ENCODE measurements at regions not wholly inside any gene's neighbourhood (a gene's known extent, or its start where the extent isn't known, plus 50 kb on each side); places are given as distances from the start of the nearest gene placed in this dataset.

DNA sequence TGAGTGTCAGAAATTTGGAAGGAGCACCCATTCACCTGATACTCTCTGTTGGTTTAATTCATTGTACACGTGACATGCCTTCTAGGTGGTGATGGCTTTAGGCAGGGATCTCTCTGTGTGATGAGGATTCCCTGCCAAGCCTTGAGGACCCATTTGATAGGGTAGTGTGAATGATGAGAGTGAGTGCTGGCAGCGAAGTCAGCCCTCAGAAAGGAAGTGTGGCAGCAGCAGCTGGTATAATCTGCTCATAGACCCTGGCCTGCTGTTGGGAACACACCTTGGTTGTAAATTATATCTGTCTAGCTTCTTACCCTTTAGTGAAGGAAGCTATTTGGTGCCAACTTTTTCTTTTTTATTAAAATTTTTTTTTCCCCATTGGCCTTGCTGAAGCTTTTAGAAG, 164.5 kb downstream of the HAUS1 start:
- H3K27me3 Mint-ChIP-seq (ENCODE audit: low read depth): no peaks in the 10 kb centered on the region
- DNase-seq (ENCODE audit: low spot score): no peak
- ChIA-PET CTCF (interaction anchor here (1.3 to 1.6 kb wide), 2 partner anchors 12 to 95 kb away, joined by 4 to 7 read pairs; a partner anchor contains a TSS), POLR2A (no interaction called here)
- H3K4me1 Mint-ChIP-seq: peaks cover 44% of the 10 kb centered on the region
- 0 out of 2 replicates have a peak, but pooled peaks cover 4% of the 10 kb centered on the region for H3K36me3 Mint-ChIP-seq
- H3K9me3 Mint-ChIP-seq: no peaks in the 10 kb centered on the region
- no peak for ATAC-seq
- TF ChIP-seq ZNF396 (CRISPR knock-in tag; IDR thresholded peaks at IDR 0.05; ENCODE audit: borderline replicate concordance): no peak
- TF ChIP-seq, protein P1, sequence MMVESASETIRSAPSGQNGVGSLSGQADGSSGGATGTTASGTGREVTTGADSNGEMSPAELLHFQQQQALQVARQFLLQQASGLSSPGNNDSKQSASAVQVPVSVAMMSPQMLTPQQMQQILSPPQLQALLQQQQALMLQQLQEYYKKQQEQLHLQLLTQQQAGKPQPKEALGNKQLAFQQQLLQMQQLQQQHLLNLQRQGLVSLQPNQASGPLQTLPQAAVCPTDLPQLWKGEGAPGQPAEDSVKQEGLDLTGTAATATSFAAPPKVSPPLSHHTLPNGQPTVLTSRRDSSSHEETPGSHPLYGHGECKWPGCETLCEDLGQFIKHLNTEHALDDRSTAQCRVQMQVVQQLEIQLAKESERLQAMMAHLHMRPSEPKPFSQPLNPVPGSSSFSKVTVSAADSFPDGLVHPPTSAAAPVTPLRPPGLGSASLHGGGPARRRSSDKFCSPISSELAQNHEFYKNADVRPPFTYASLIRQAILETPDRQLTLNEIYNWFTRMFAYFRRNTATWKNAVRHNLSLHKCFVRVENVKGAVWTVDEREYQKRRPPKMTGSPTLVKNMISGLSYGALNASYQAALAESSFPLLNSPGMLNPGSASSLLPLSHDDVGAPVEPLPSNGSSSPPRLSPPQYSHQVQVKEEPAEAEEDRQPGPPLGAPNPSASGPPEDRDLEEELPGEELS (CRISPR knock-in tag; IDR thresholded peaks at IDR 0.05): no peak
- TF ChIP-seq, protein P2, sequence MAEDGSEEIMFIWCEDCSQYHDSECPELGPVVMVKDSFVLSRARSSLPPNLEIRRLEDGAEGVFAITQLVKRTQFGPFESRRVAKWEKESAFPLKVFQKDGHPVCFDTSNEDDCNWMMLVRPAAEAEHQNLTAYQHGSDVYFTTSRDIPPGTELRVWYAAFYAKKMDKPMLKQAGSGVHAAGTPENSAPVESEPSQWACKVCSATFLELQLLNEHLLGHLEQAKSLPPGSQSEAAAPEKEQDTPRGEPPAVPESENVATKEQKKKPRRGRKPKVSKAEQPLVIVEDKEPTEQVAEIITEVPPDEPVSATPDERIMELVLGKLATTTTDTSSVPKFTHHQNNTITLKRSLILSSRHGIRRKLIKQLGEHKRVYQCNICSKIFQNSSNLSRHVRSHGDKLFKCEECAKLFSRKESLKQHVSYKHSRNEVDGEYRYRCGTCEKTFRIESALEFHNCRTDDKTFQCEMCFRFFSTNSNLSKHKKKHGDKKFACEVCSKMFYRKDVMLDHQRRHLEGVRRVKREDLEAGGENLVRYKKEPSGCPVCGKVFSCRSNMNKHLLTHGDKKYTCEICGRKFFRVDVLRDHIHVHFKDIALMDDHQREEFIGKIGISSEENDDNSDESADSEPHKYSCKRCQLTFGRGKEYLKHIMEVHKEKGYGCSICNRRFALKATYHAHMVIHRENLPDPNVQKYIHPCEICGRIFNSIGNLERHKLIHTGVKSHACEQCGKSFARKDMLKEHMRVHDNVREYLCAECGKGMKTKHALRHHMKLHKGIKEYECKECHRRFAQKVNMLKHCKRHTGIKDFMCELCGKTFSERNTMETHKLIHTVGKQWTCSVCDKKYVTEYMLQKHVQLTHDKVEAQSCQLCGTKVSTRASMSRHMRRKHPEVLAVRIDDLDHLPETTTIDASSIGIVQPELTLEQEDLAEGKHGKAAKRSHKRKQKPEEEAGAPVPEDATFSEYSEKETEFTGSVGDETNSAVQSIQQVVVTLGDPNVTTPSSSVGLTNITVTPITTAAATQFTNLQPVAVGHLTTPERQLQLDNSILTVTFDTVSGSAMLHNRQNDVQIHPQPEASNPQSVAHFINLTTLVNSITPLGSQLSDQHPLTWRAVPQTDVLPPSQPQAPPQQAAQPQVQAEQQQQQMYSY (CRISPR knock-in tag; IDR thresholded peaks at IDR 0.05): no peak
- TF ChIP-seq, protein P3, sequence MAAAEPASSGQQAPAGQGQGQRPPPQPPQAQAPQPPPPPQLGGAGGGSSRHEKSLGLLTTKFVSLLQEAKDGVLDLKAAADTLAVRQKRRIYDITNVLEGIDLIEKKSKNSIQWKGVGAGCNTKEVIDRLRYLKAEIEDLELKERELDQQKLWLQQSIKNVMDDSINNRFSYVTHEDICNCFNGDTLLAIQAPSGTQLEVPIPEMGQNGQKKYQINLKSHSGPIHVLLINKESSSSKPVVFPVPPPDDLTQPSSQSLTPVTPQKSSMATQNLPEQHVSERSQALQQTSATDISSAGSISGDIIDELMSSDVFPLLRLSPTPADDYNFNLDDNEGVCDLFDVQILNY (CRISPR knock-in tag; IDR thresholded peaks at IDR 0.05): no peak
- TF ChIP-seq, protein P4, sequence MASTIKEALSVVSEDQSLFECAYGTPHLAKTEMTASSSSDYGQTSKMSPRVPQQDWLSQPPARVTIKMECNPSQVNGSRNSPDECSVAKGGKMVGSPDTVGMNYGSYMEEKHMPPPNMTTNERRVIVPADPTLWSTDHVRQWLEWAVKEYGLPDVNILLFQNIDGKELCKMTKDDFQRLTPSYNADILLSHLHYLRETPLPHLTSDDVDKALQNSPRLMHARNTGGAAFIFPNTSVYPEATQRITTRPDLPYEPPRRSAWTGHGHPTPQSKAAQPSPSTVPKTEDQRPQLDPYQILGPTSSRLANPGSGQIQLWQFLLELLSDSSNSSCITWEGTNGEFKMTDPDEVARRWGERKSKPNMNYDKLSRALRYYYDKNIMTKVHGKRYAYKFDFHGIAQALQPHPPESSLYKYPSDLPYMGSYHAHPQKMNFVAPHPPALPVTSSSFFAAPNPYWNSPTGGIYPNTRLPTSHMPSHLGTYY (CRISPR knock-in tag; IDR thresholded peaks at IDR 0.05): no peak
- no peak for TF ChIP-seq GRHL2 (CRISPR knock-in tag; IDR thresholded peaks at IDR 0.05; ENCODE audit: insufficient replicate concordance, severe bottlenecking)
- TF ChIP-seq, protein P5, sequence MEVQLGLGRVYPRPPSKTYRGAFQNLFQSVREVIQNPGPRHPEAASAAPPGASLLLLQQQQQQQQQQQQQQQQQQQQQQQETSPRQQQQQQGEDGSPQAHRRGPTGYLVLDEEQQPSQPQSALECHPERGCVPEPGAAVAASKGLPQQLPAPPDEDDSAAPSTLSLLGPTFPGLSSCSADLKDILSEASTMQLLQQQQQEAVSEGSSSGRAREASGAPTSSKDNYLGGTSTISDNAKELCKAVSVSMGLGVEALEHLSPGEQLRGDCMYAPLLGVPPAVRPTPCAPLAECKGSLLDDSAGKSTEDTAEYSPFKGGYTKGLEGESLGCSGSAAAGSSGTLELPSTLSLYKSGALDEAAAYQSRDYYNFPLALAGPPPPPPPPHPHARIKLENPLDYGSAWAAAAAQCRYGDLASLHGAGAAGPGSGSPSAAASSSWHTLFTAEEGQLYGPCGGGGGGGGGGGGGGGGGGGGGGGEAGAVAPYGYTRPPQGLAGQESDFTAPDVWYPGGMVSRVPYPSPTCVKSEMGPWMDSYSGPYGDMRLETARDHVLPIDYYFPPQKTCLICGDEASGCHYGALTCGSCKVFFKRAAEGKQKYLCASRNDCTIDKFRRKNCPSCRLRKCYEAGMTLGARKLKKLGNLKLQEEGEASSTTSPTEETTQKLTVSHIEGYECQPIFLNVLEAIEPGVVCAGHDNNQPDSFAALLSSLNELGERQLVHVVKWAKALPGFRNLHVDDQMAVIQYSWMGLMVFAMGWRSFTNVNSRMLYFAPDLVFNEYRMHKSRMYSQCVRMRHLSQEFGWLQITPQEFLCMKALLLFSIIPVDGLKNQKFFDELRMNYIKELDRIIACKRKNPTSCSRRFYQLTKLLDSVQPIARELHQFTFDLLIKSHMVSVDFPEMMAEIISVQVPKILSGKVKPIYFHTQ (CRISPR knock-in tag; IDR thresholded peaks at IDR 0.05): no peak
- no peak for TF ChIP-seq ZNF263 (CRISPR knock-in tag; IDR thresholded peaks at IDR 0.05; ENCODE audit: low read depth)
- TF ChIP-seq, protein P6, sequence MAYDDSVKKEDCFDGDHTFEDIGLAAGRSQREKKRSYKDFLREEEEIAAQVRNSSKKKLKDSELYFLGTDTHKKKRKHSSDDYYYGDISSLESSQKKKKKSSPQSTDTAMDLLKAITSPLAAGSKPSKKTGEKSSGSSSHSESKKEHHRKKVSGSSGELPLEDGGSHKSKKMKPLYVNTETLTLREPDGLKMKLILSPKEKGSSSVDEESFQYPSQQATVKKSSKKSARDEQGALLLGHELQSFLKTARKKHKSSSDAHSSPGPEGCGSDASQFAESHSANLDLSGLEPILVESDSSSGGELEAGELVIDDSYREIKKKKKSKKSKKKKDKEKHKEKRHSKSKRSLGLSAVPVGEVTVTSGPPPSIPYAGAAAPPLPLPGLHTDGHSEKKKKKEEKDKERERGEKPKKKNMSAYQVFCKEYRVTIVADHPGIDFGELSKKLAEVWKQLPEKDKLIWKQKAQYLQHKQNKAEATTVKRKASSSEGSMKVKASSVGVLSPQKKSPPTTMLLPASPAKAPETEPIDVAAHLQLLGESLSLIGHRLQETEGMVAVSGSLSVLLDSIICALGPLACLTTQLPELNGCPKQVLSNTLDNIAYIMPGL (CRISPR knock-in tag; IDR thresholded peaks at IDR 0.05): no peak
- no peak for TF ChIP-seq RORB (CRISPR knock-in tag; IDR thresholded peaks at IDR 0.05)
- TF ChIP-seq ZNF317 (CRISPR knock-in tag; IDR thresholded peaks at IDR 0.05; ENCODE audit: borderline replicate concordance, low read depth): no peak
- TF ChIP-seq, protein P7, sequence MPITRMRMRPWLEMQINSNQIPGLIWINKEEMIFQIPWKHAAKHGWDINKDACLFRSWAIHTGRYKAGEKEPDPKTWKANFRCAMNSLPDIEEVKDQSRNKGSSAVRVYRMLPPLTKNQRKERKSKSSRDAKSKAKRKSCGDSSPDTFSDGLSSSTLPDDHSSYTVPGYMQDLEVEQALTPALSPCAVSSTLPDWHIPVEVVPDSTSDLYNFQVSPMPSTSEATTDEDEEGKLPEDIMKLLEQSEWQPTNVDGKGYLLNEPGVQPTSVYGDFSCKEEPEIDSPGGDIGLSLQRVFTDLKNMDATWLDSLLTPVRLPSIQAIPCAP (CRISPR knock-in tag; IDR thresholded peaks at IDR 0.05): no peak
- TF ChIP-seq, protein P8, sequence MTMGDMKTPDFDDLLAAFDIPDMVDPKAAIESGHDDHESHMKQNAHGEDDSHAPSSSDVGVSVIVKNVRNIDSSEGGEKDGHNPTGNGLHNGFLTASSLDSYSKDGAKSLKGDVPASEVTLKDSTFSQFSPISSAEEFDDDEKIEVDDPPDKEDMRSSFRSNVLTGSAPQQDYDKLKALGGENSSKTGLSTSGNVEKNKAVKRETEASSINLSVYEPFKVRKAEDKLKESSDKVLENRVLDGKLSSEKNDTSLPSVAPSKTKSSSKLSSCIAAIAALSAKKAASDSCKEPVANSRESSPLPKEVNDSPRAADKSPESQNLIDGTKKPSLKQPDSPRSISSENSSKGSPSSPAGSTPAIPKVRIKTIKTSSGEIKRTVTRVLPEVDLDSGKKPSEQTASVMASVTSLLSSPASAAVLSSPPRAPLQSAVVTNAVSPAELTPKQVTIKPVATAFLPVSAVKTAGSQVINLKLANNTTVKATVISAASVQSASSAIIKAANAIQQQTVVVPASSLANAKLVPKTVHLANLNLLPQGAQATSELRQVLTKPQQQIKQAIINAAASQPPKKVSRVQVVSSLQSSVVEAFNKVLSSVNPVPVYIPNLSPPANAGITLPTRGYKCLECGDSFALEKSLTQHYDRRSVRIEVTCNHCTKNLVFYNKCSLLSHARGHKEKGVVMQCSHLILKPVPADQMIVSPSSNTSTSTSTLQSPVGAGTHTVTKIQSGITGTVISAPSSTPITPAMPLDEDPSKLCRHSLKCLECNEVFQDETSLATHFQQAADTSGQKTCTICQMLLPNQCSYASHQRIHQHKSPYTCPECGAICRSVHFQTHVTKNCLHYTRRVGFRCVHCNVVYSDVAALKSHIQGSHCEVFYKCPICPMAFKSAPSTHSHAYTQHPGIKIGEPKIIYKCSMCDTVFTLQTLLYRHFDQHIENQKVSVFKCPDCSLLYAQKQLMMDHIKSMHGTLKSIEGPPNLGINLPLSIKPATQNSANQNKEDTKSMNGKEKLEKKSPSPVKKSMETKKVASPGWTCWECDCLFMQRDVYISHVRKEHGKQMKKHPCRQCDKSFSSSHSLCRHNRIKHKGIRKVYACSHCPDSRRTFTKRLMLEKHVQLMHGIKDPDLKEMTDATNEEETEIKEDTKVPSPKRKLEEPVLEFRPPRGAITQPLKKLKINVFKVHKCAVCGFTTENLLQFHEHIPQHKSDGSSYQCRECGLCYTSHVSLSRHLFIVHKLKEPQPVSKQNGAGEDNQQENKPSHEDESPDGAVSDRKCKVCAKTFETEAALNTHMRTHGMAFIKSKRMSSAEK (CRISPR knock-in tag; IDR thresholded peaks at IDR 0.05; ENCODE audit: borderline replicate concordance): no peak
- TF ChIP-seq, protein P9, sequence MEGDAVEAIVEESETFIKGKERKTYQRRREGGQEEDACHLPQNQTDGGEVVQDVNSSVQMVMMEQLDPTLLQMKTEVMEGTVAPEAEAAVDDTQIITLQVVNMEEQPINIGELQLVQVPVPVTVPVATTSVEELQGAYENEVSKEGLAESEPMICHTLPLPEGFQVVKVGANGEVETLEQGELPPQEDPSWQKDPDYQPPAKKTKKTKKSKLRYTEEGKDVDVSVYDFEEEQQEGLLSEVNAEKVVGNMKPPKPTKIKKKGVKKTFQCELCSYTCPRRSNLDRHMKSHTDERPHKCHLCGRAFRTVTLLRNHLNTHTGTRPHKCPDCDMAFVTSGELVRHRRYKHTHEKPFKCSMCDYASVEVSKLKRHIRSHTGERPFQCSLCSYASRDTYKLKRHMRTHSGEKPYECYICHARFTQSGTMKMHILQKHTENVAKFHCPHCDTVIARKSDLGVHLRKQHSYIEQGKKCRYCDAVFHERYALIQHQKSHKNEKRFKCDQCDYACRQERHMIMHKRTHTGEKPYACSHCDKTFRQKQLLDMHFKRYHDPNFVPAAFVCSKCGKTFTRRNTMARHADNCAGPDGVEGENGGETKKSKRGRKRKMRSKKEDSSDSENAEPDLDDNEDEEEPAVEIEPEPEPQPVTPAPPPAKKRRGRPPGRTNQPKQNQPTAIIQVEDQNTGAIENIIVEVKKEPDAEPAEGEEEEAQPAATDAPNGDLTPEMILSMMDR (IDR thresholded peaks at IDR 0.05): no peak
- H3K27ac Mint-ChIP-seq: no peak overlapping the region
- H3K4me3 Mint-ChIP-seq: no peak overlapping the region
